Bronchial epithelial cell (primary cell): ENCODE measurements at regions not wholly inside any gene's neighbourhood (a gene's known extent, or its start where the extent isn't known, plus 50 kb on each side); places are given as distances from the start of the nearest gene placed in this dataset.

Experiments used
- DNase-seq: peaks from one replicate; pipeline ENCODE4 v3.0.0-alpha.2; 2010; ENCODE audit warnings: low read depth
- FAIRE-seq: peaks from 2 replicates; lab custom pipeline; 2011; peaks lifted over from hg19 to GRCh38; lab: Jason Lieb, UNC
- H3K27me3 ChIP-seq: 2 replicates; pipeline ENCODE4 v1.5.1; 2011; ENCODE audit warnings: low read length; ENCODE audit not compliant: control insufficient read depth, insufficient read depth
- H3K36me3 ChIP-seq: 2 replicates; pipeline ENCODE4 v1.5.1; 2011; ENCODE audit warnings: low read length; ENCODE audit not compliant: control insufficient read depth, insufficient read depth
- H3K4me3 ChIP-seq: 2 replicates; pipeline ENCODE4 v1.5.1; 2011; ENCODE audit warnings: mild to moderate bottlenecking, low read depth, low read length, control low read depth
- CTCF ChIP-seq: IDR thresholded peaks from 2 replicates; pipeline ENCODE4 v1.5.1; 2011; ENCODE audit warnings: mild to moderate bottlenecking, moderate library complexity, low read length, control low read depth, inconsistent platforms; ENCODE audit not compliant: insufficient read depth, severe bottlenecking

GRCh38 chr4:123994917-123995316 is 598.3 kb downstream of the SPRY1 start:
- DNase-seq (no peak), FAIRE-seq (no peak)
- TF ChIP-seq CTCF = peak; percentile 10
- H3K36me3 ChIP-seq = no peaks in the 10 kb centered on the region
- H3K27me3 ChIP-seq = no peaks in the 10 kb centered on the region
- H3K4me3 ChIP-seq = no peak overlapping the region

- H3K36me3 ChIP-seq = no peaks in the 10 kb centered on the region
- H3K4me3 ChIP-seq = no peak overlapping the region
- H3K27me3 ChIP-seq = no peaks in the 10 kb centered on the region
- TF ChIP-seq CTCF = no peak
- DNase-seq (peak; percentile 83), FAIRE-seq (no peak)
Measured at GRCh38 chr4:123995936-123996335, 599.3 kb downstream of the SPRY1 start.

- FAIRE-seq (no peak), DNase-seq (no peak)
Measured at GRCh38 chr4:123996718-123997510, 600.3 kb downstream of the SPRY1 start.

GRCh38 chr4:123997776-123998449 is 601.3 kb downstream of the SPRY1 start:
- no peak overlapping the region for H3K4me3 ChIP-seq
- FAIRE-seq (no peak), DNase-seq (no peak)
- no peaks in the 10 kb centered on the region for H3K36me3 ChIP-seq
- H3K27me3 ChIP-seq = no peaks in the 10 kb centered on the region
- TF ChIP-seq CTCF = no peak

More at GRCh38 chr4:123996718-123997510, 600.3 kb downstream of the SPRY1 start:
- H3K4me3 ChIP-seq = no peak overlapping the region
- TF ChIP-seq CTCF = no peak
- no peaks in the 10 kb centered on the region for H3K36me3 ChIP-seq
- H3K27me3 ChIP-seq = no peaks in the 10 kb centered on the region

GRCh38 chr4:124000233-124000632 is 603.6 kb downstream of the SPRY1 start:
- FAIRE-seq (no peak), DNase-seq (no peak)
- no peaks in the 10 kb centered on the region for H3K27me3 ChIP-seq
- no peak for TF ChIP-seq CTCF
- no peaks in the 10 kb centered on the region for H3K36me3 ChIP-seq
- no peak overlapping the region for H3K4me3 ChIP-seq
